SK-N-SH treated with all-trans-retinoic acid at 6 μM for 48 hours (cell line): ENCODE measurements at regions not wholly inside any gene's neighbourhood (a gene's known extent, or its start where the extent isn't known, plus 50 kb on each side); places are given as distances from the start of the nearest gene placed in this dataset.

Experiments
- ARNTL ChIP-seq: fragments of 450-650 bp; formaldehyde crosslinking; IDR thresholded peaks from 2 replicates; pipeline ENCODE4 v1.5.0; 2020; ENCODE audit warnings: low read depth, mild to moderate bottlenecking, moderate library complexity, borderline replicate concordance
- CSDC2 ChIP-seq: fragments of 250-450 bp; sonication (Bioruptor Pico); IDR thresholded peaks from 2 replicates; pipeline ENCODE4 v1.5.0; 2020; ENCODE audit warnings: mild to moderate bottlenecking, moderate library complexity
- CSRNP3 ChIP-seq: fragments of 250-450 bp; sonication (Bioruptor Pico); IDR thresholded peaks from 2 replicates; pipeline ENCODE4 v1.5.1; 2021; ENCODE audit warnings: mild to moderate bottlenecking, moderate library complexity
- GLIS3 ChIP-seq: fragments of 250-450 bp; sonication (Bioruptor Pico); IDR thresholded peaks from 2 replicates; pipeline ENCODE4 v1.5.0; 2020; ENCODE audit warnings: mild to moderate bottlenecking, moderate library complexity
- PPARA ChIP-seq: fragments of 250-450 bp; sonication (Bioruptor Pico); IDR thresholded peaks from 2 replicates; pipeline ENCODE4 v1.5.0; 2020; ENCODE audit warnings: mild to moderate bottlenecking, borderline replicate concordance
- TSHZ2 ChIP-seq: fragments of 250-450 bp; sonication (Bioruptor Pico); IDR thresholded peaks from 2 replicates; pipeline ENCODE4 v1.5.0; 2020; ENCODE audit warnings: mild to moderate bottlenecking, moderate library complexity
- ZFP30 ChIP-seq: fragments of 450-650 bp; formaldehyde crosslinking; IDR thresholded peaks from 2 replicates; pipeline ENCODE4 v1.5.0; 2022; ENCODE audit warnings: mild to moderate bottlenecking, moderate library complexity
- ZNF565 ChIP-seq: fragments of 450-650 bp; formaldehyde crosslinking; conservative IDR thresholded peaks from 2 replicates; pipeline ENCODE4 v1.5.0; 2020; ENCODE audit warnings: low read depth, mild to moderate bottlenecking, moderate library complexity
- ZNF8 ChIP-seq: fragments of 450-650 bp; formaldehyde crosslinking; IDR thresholded peaks from 2 replicates; pipeline ENCODE4 v1.5.0; 2020; ENCODE audit warnings: mild to moderate bottlenecking, moderate library complexity

DNA sequence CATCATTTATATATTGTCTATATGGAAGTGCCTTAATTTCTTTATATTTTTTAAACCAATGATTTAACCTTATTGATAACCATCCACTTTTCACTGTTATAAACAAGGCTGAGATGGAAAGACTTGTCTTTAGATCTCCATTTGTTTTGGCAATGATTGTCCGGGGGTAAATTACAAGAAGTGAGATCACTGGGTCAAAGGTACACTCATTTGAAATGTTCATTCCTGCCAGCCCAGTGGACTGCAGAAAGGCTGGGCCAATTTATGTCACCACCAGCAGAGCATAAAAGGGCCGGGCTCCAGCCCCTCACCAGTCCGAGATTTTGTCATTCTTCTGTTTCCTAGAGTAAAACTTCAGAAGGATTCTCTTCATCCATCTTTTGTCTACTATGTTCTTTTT, 93.6 kb upstream of the NEO1 start:
- no peak for TF ChIP-seq ZNF565 (CRISPR knock-in tag)
- TF ChIP-seq ZNF8 (CRISPR knock-in tag) = no peak
- TF ChIP-seq GLIS3 (CRISPR knock-in tag) = no peak
- TF ChIP-seq CSRNP3 (CRISPR knock-in tag) = no peak
- no peak for TF ChIP-seq CSDC2 (CRISPR knock-in tag)
- TF ChIP-seq ARNTL (CRISPR knock-in tag) = no peak
- TF ChIP-seq PPARA (CRISPR knock-in tag) = no peak
- TF ChIP-seq TSHZ2 (CRISPR knock-in tag) = no peak
- TF ChIP-seq ZFP30 = no peak
